Left ventricle myocardium superior (tissue), 1 donor: ENCODE measurements at regions not wholly inside any gene's neighbourhood (a gene's known extent, or its start where the extent isn't known, plus 50 kb on each side); places are given as distances from the start of the nearest gene placed in this dataset.
"Not testable (repeated sequence)": the region's sequence is repeated elsewhere in the genome, so short reads cannot be mapped to it uniquely, and the experiment has no call there.

Experiments used
- ATAC-seq: fragments of 200-7000 bp; cut with Tn5 transposase; one replicate; pipeline ENCODE4 v1.9.1; 2020; ENCODE audit warnings: mild to moderate bottlenecking, moderate library complexity
- DNase-seq: peaks from one replicate; pipeline ENCODE4 v3.0.0-alpha.2; 2020
- intact Hi-C: fragments of 100-400 bp; cut with micrococcal nuclease; formaldehyde crosslinking; loops from one replicate; pipeline ENCODE4 v1.11.0; 2022
- donor health status: DM: no; HTN: yes; CAD: no; lungs with severe emphysema.

GRCh38 chr4:56575820-56576429, 70.3 kb downstream of the ARL9 start:
- no peak for ATAC-seq
- intact Hi-C loops, result loop anchor here (5.0 kb wide), 1 partner anchor 226 kb away; no protein-coding TSS in a partner anchor
- no peak for DNase-seq

GRCh38 chr4:56592417-56592816, 86.8 kb downstream of the ARL9 start:
- ATAC-seq, DNase-seq, intact Hi-C loops: not testable (repeated sequence)
